ENCODE measurements at regions not wholly inside any gene's neighbourhood (a gene's known extent, or its start where the extent isn't known, plus 50 kb on each side); places are given as distances from the start of the nearest gene placed in this dataset.

DNA sequence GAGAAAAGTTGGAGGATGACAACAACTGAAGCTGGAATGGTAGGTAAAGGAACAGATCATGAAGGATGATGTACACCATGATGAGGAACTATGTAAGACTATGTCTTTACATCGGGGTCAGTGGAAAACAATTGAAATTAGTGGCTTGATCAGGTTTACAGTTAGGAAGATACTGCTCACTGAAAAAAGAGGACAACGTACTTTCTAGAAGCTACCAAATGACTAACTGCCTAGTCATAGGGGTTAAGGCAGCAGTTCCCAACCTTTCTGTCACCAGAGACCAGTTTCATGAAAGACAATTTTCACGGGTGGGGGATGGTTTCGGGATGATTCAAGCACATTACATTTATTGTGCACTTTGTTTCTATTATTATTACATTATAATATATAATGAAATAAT lies 91.6 kb upstream of the ANKRD1 start:
- H3K27ac ChIP-seq: no peak overlapping the region
- H3K36me3 ChIP-seq: no peaks in the 10 kb centered on the region
- no peaks in the 10 kb centered on the region for H3K9me3 ChIP-seq
- intact Hi-C loops (cut with DNase I; ENCODE audit: low total_unique reads): no loop called here
- no peak for TF ChIP-seq EP300 (IDR thresholded peaks at IDR 0.05)
- no peak for TF ChIP-seq POLR2A (IDR thresholded peaks at IDR 0.05)
- no peak for TF ChIP-seq POLR2AphosphoS5 (IDR thresholded peaks at IDR 0.05)
- TF ChIP-seq, protein P1, sequence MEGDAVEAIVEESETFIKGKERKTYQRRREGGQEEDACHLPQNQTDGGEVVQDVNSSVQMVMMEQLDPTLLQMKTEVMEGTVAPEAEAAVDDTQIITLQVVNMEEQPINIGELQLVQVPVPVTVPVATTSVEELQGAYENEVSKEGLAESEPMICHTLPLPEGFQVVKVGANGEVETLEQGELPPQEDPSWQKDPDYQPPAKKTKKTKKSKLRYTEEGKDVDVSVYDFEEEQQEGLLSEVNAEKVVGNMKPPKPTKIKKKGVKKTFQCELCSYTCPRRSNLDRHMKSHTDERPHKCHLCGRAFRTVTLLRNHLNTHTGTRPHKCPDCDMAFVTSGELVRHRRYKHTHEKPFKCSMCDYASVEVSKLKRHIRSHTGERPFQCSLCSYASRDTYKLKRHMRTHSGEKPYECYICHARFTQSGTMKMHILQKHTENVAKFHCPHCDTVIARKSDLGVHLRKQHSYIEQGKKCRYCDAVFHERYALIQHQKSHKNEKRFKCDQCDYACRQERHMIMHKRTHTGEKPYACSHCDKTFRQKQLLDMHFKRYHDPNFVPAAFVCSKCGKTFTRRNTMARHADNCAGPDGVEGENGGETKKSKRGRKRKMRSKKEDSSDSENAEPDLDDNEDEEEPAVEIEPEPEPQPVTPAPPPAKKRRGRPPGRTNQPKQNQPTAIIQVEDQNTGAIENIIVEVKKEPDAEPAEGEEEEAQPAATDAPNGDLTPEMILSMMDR (IDR thresholded peaks at IDR 0.05): no peak
- no peak for DNase-seq
- H3K4me1 ChIP-seq: no peaks in the 10 kb centered on the region
- no peaks in the 10 kb centered on the region for H3K27me3 ChIP-seq
- H3K4me3 ChIP-seq: no peak overlapping the region
- 83 to 92% (median 85%) methylated on average over 4 of the region's 4 CpGs for WGBS, 5 donors

GRCh38 chr10:91013985-91014384 lies 93.1 kb upstream of the ANKRD1 start:
- Histone ChIP-seq H3K27ac (no peak overlapping the region), H3K27me3 (no peaks in the 10 kb centered on the region), H3K36me3 (no peaks in the 10 kb centered on the region), H3K9me3 (no peaks in the 10 kb centered on the region), H3K4me1 (no peaks in the 10 kb centered on the region), H3K4me3 (no peak overlapping the region)
- TF ChIP-seq EP300 (IDR thresholded peaks at IDR 0.05): no peak
- no peak for DNase-seq
- WGBS, 5 donors: 16 to 46% (median 38%) methylated on average over 1 of the region's 1 CpG
- intact Hi-C loops (cut with DNase I; ENCODE audit: low total_unique reads): no loop called here

- no peaks in the 10 kb centered on the region for H3K4me1 ChIP-seq
- no peaks in the 10 kb centered on the region for H3K36me3 ChIP-seq
- no peaks in the 10 kb centered on the region for H3K27me3 ChIP-seq
- H3K4me3 ChIP-seq: no peak overlapping the region
- intact Hi-C loops (cut with DNase I; ENCODE audit: low total_unique reads): no loop called here
- 67 to 71% (median 68%) methylated on average over 3 of the region's 3 CpGs for WGBS, 5 donors
- no peak for DNase-seq
- TF ChIP-seq POLR2AphosphoS5 (IDR thresholded peaks at IDR 0.05) (no peak), POLR2A (IDR thresholded peaks at IDR 0.05) (no peak)
- no peak overlapping the region for H3K27ac ChIP-seq
- H3K9me3 ChIP-seq: no peaks in the 10 kb centered on the region
Measured at GRCh38 chr10:91017198-91017597, 96.3 kb upstream of the ANKRD1 start.

GRCh38 chr10:91021901-91022300 lies 101.0 kb upstream of the ANKRD1 start:
- H3K9me3 ChIP-seq: no peaks in the 10 kb centered on the region
- intact Hi-C loops (cut with DNase I; ENCODE audit: low total_unique reads): no loop called here
- DNase-seq: no peak
- 87 to 95% (median 94%) methylated on average over 3 of the region's 3 CpGs for WGBS, 5 donors
- H3K27me3 ChIP-seq: no peaks in the 10 kb centered on the region
- no peak overlapping the region for H3K27ac ChIP-seq
- H3K36me3 ChIP-seq: no peaks in the 10 kb centered on the region
- no peak overlapping the region for H3K4me3 ChIP-seq
- TF ChIP-seq POLR2AphosphoS5 (IDR thresholded peaks at IDR 0.05): no peak
- TF ChIP-seq POLR2A (IDR thresholded peaks at IDR 0.05): no peak
- TF ChIP-seq EP300 (IDR thresholded peaks at IDR 0.05): no peak
- TF ChIP-seq, protein P1 (IDR thresholded peaks at IDR 0.05): no peak
- H3K4me1 ChIP-seq: peaks cover 0 to 17% (median 4%) of the 10 kb centered on the region in 4 donors

DNA sequence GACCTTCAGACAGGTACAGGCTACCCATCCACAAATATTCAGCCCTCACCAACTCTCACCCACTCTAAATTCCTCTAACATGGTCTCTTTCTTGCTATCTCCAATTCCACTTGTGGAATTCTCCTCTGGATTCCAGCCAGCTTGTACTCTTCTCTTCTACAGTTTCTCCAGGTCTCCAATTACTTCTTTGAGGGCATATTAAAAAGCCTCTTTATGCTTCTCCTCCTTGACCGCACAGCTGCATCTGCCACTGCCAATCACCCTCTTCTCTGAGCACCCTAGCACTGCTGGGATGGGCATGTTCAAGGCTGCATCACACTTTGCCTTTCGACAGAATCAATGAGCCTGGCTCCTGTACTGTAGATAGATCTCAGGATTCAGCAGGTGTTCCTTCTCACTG lies 101.5 kb upstream of the ANKRD1 start:
- Histone ChIP-seq H3K4me1 (peaks cover 0 to 17% (median 4%) of the 10 kb centered on the region in 4 donors), H3K27ac (no peak overlapping the region), H3K36me3 (no peaks in the 10 kb centered on the region), H3K4me3 (no peak overlapping the region), H3K9me3 (no peaks in the 10 kb centered on the region), H3K27me3 (no peaks in the 10 kb centered on the region)
- TF ChIP-seq POLR2AphosphoS5 (IDR thresholded peaks at IDR 0.05) (no peak), EP300 (IDR thresholded peaks at IDR 0.05) (no peak), POLR2A (IDR thresholded peaks at IDR 0.05) (no peak)
- TF ChIP-seq, protein P1 (IDR thresholded peaks at IDR 0.05): no peak
- WGBS, 5 donors: 82 to 95% (median 93%) methylated on average over 2 of the region's 2 CpGs
- DNase-seq: no peak
- intact Hi-C loops (cut with DNase I; ENCODE audit: low total_unique reads): no loop called here
